GM03348 (cell line): ENCODE measurements at regions not wholly inside any gene's neighbourhood (a gene's known extent, or its start where the extent isn't known, plus 50 kb on each side); places are given as distances from the start of the nearest gene placed in this dataset.
"Not testable (repeated sequence)": the region's sequence is repeated elsewhere in the genome, so short reads cannot be mapped to it uniquely, and the experiment has no call there.

Experiments
- DNase-seq: peaks from one replicate; pipeline ENCODE4 v3.0.0; 2012; ENCODE audit warnings: low spot score

DNA sequence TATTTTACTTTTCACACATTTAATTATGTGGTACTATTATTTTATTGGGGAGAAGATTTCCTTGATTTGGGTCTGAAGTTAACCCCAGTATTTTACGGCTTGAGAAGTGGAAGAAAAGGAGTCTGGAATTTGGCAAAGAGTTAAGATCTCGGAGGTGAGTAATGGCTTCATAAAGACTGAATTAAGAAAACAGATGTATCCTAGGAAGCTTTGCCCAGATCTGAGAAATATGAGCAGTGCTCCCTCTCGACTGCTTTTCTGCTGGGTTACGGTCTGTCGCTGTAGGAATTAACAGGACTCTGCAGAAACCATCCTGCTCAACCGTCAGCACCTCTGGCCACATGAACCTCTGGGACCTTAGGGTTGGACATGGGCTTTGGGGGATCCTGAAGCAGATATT lies 163.6 kb upstream of the NDN start:
- DNase-seq = no peak

DNA sequence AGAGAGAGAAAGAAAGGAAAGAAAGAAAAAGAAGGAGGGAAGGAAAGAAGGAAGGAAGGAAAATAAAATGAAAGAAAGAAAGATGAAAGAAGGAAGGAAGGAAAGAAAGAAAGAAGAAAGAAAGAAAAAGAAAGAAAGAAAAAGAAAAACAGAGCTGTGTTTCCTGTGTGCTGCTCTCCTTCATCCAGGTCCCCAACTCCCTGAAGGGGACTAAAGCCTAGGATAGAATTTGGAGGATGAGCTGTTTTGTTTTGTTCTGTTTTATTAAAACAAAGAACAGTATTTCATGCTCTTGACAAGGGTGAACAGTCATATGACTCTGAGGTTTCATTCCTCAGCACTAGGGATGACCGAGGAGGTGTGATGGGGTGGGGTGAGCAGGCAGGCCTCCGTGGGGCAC lies 164.8 kb upstream of the NDN start:
- DNase-seq = no peak

DNA sequence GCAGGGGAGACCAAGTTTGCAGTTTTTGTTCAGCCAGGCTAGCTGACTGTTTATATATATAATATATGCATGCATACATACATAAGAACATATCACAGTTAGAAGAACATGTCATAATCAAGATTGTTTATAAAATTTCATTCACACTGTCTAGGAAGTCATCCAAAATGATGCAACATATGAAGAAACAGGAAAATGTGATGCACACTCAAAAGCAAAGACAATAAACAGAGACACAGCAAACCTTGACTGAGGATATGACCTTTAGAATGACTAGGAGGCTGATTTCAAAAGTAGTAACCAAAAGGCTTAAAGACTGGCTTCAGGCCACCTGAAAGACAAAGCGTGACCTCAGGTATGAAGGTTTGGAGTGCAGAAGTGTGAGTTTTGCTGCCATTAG lies 166.2 kb upstream of the NDN start:
- no peak for DNase-seq

DNA sequence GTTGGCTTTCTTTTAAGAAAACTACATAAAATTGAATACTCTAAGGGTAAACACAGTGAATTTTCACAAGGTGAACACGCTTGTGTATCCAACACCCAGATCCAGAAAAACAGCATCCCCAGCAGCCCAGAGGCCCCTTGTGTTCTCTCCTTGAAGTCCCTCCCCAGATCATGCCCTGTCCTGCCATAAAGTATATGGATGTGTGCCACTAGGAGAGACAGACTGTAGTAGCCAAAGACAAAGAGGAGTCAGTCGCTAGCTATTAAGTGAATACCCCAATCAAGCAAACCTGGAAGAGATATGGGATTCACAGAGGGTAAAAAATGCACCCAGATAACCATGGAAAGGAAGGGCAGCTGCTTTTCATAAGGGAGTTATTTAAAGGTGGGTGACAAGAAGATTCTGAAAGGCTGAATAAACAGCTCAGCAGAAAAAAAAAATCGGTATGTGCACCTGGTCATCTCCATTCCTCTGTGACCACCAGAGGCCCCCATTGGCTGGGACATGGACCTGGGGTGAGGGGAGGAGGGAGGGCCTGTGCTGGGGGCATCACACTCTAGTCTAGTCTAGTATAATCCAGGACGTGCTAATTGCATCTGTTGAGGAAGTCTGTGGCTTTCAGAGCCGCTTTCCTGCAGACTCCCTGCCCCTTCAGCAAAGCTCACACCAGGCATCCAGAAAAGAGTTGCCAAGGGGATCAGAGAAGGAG lies 167.3 kb upstream of the NDN start:
- DNase-seq = no peak

DNA sequence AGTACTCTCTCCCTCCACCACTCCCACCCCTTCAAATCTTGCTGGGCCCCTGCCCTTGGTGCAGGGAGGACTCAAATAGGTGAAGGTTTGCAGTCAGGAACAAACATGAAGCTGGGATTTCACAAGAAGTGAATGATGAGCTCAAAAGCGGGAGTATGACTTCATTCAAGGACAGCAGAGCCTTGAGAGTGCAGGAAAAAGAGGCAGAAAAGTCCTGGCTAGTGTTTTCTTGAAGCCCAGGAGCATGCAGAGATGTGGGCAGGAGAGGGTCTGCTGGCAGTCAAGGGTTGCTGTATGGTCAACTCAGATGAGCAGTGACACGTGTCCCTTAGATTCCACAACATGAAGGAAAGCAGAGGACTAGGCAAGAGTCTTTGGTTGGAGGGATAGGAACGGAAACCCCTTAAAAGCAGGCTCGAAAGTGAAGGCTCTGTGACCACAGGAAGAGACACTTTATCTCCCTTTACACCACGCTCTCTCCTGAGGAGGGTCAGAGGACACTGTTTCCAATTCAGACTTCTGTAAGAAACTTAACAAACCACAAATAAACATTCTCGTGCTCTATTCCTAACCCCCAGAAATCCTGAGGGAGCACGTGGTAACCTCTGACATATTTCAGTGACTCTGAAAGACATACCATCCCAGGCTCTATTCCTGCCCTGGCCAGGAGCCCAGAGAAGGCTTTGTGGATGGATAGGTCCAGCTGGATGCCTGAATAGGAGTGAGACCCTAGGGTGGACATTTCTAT lies 168.0 kb upstream of the NDN start:
- DNase-seq = no peak

DNA sequence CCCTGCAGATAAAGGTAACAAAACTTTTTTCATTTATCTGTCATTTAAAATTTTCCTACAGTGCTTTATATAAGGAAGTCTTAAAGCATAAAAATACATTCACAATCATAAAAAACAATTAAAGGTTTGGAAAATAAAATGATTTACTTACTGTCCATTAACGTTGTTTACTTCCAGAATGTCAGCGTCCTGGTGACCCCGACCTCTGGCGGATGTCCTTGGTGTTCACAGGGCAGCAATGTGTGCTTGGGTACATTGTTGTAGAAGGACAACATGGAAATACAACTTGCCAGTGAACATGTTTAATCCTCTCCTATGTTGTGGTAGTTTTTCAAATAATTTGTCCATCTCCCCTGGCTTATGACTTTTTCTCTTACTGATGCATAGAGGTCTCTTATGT lies 168.8 kb upstream of the NDN start:
- DNase-seq = no peak

DNA sequence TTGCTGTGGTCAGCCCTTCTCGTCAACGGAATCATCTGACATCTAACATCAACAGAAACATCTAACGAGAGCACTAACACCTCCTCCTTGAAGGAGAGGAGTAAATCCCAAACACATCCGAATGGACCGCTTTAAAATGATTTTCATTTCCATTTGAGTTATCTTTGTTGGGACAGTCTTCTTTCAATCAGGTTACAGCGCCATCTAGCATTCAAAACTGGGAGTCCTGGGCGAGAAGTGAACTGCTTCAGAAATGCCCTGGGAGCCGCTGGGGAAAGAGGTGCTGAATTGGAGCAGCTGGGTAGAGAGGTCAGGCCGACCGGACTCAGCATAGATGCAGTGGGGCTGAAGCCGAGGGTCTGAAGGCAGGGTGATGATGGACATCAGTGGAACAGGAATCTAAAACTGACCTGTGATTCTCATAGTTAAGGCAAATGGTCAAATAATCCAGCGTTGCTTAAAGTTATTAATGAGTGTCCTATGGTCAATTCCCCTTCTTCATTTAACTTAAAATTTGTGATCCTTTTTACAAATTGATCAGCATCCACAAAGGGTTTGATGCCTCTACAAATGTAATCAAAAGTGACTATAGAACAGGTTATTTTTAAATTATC lies 170.0 kb upstream of the NDN start:
- peak; percentile 42 for DNase-seq

DNA sequence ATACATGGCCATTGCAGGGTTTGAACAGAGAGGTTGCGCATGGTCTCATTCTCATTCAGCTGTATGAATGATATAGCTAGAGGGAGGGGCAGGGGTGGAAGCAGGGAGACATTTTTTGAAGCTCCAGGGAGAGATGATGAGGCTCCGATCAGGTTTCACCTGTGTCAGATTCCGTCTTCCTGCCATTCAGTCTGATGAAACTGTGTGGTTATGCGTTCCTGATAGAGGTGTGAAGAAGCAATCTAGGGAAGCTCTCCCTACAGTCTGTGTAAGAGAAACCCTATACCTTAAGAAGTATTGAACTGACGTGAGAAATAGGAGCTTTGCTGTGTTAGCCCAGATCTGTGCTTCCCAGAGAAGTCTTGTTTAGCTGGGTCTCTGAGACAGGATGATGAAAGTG lies 171.9 kb upstream of the NDN start:
- no peak for DNase-seq

DNA sequence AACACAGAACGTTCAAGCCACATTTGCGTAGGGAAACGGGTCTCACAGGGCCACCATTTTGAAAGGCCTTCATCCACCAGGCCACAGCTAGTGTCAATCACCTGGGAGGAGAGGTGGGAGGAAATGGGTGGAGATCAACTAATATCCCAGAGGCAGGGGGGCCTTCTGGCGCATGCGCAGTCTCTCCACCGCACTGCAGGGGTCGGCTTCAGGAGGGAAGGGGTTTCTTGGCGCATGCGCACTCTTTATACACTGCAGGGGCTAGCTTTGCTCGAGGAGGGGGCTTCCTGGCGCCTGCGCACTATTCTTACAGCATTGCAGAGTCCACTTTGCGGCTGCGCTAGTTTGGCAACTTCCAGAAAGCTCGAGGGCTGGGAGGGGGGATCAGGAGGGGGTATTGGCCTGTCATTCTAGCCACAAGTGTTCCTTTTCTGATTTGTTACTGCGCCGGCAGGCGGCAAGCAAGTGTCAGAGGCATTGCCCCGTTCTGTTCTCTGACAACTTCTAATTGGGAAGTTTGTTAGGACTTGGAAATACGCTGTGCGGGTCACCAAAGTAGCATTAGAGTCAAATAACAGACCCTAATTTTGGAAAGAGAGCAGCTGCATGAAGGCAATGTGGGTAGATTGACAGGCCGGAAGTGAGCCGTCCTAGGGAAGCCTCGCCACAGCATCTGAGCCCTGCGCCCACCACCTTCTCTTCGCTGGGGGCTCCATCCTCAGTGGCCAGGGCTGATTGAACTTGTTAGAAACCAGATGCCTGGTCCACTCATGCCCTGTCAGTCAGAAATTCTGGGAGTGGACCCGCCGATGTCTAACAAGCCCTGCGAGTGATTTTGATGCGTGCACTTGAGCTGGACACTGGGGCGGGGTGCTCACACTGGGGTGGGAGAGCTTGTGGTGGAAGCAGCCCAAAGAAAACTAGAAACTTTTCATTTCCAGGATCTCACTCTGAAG lies 173.5 kb upstream of the NDN start:
- DNase-seq = no peak

DNA sequence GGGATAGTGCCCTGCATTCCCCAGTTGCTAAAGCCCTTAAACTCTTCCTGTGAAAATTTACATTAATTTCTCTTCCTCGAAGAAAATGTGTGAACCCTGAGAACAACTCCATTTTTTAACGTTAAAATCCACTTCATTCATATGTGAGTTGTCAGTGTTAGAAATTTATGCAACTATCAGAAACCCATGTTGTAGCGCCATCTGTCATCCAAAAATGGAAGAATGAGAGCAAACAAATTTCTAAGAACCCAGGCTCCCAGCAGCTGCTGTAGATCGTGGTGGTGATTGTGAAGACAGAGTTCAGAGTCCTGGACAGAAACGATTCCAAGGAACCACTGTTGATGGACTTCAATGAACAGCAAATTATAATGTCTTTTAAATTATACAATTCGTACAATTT lies 179.7 kb upstream of the NDN start:
- no peak for DNase-seq

DNA sequence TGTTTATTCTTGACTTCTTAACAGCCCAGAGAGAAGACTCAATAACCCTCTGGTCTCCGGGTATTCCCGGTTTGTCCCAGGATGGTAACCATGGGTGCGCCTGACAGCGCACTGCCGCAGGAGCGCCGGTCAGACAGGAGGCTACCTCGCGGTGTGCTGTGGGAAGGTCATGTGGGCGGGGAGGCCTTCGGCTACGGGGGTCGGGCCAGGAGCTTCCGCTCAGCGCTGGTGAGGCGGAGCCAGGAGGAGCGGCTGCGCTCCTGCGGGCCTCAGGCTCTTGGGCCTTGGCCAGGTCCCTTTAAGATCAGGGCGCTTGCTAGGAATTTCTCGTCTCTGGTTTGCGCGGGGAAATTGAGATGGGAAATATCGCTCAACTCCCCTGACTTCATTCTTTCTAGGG lies 182.3 kb upstream of the NDN start:
- DNase-seq = peak; percentile 25

DNA sequence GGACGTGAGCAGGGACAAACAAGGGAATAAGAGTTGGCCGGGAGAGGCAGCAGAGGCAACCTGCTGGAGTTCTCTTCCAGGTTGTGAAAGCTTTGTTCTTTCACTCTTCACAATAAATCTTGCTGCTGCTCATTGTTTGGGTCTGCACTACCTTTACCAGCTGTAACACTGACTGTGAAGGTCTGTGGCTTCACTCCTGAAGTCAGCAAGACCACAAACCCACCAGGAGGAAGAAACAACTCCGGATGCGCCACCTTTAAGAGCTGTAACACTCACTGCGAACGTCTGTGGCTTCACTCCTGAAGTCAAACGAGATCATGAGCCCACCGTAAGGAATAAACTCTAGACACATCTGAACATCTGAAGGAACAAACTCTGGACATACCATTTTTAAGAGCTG lies 186.5 kb upstream of the NDN start:
- DNase-seq = not testable (repeated sequence)

DNA sequence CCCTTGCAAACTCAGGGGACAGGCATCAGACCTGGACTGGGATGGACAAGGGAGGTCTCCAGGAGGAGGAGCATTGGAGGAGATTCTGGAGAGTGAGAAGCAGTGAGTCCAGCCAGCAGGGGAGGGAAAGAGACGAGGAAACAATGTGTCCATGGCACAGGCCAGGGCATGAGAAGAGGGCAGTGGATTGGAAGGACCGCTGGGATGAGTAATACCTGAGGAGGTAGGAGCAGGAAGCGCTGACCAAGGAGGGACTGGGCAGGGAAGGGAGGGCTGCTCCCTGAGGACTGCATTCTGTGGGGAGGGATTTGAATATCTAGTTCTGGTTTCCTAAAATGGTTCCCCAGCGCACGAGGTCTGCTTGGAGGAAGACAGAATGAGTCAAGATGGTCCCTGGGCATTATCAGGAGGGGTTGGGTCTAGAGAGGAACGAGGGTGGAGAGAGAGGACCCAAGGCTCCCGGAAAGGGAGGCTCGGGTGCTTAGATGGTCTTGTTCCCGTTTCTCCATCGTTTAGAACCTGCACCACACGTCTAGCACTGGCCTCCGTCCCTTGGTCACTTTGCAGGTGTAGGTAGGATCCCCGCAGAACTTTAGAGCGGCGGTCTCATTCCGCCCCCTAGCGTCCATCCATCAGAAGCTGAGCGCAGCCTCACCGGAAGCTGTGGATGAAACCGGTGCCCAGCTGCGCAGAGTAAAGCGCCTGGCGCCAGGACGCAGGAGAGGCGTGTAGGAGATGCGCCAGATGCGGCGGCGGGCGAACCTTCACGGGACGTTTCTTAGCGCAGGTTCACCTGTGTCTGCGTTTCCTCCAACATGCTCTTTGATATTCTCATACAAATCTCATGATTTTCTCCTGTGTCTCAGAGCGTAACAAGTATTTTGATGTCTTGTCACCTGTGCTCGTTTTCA lies 190.7 kb upstream of the NDN start:
- DNase-seq = peak; percentile 53

DNA sequence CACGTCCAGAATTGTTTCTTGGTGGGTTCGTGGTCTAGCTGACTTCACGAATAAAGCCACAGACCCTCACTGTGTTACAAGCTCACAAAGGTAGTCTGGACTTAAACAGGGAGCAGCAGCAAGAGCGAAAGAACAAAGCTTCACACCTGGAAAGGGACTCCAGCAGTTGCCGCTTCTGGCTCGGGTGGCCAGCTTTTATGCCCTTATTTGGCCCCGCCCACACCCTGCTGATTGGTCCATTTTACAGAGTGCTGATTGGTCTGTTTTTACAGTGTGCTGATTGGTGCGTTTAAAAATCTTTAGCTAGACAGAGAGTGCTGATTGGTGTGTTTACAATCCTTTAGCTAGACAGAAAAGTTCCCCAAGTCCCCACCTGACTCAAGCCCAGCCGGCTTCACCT lies 194.2 kb upstream of the NDN start:
- no peak for DNase-seq

DNA sequence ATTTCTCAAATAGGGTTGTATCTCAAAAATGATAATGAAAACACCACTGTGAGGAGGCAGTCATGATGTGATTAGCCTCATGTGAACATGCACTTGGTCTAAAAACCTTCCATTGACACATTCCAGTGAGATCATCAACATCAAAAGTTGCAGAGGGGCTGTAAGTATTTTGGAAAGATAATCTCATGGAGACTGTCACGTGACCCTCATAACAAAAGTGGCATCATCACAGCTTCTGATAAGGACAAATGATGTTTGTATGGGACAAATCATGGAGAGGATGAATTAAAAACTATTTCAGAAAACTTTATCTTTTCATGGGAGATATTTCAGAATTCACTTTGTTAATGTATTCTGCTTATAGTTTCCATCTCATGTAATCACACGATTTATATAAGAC lies 203.1 kb upstream of the NDN start:
- no peak for DNase-seq

DNA sequence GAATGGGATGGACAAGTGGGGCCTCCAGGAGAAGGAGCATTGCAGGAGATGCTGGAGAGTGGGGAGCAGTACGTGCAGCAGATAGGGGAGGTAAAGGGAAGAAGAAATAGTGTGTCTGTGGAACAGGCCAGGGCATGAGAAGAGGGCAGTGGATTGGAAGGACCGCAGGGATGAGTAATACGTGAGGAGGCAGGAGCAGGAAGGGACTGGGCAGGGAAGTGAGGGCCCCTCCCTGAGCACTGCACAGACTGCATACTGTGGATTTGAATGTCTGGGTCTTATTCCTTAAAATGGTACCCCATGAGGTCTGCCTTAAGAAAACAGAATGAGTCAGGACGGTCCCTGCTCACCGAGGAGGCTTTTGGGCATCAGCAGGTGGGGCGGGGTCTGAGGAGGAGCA lies 210.0 kb upstream of the NDN start:
- no peak for DNase-seq

DNA sequence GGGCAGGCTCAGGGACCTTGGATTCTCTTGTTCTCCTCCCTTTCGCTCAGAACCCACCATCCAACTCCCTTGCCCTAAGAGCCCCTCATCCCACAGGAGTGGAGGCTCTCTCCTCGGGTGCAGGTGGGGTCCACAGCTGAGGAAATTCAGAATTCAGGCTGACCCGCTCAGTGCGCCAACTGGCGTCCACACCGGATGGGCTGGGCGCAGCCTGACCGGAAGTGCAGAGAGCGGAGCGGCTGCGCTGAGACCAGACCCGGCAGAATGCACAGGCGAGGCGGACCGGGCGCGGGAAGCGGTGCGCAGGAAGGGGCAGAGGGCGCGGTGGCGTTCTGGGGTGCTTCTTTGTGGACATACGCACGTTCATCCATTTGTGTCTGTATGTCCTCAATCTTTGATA lies 210.4 kb upstream of the NDN start:
- peak; percentile 10 for DNase-seq

DNA sequence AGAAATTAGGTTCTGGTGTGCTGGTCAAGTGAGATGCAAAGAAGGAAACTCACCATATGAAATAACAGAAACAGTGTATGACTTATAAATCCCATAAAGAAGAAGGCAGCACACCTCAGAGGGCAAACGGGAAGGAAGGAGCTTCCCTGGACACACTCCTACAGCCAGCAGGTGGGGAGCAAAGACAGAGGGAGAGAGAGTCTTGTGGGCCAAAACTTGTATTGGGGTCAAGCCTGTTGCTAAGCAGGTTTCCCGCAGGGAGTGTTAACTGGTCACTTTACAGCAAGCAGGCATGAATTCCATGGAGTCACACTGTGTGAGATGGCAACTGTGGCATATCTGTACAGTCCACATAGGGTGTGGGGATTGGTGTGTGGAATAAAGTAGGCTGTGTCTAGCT lies 222.9 kb upstream of the NDN start:
- DNase-seq = no peak

DNA sequence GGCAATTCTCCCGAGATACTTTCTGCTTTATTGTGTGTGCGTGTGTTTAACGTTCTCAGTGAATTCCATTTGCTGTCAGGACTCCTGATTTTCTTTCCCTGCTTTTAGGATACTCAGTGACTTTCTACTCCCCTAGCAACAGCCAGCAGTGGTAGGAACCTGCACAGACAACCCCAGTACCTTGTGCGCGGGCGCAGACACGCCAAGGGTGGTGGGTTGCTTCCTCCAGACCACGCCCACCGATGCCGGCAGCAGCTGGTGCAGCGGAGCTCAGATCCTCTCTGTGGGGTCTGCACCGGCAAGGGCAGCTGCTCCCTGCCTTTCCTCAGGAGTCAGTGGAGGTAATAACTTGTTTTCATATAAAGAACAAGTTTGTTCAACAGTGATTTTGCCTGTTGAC lies 225.1 kb upstream of the NDN start:
- no peak for DNase-seq

DNA sequence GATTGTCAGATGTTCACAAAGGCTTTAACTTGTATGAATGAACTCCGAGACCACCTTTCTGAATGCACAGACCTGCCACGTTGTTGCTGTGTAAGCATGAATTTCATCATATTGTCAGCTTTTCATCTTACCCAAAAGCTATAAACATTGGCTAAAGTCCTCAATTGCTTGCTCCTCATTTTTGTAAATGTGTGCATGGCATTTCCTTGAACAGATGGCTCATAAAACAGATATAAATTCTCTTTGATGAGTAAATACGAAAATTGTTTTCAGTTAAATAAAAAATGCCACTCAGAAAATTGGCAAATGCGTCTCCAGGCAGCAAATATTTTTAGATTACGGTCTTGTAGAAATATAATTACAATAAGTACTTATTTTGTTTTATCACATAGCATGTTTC lies 226.0 kb upstream of the NDN start:
- no peak for DNase-seq

DNA sequence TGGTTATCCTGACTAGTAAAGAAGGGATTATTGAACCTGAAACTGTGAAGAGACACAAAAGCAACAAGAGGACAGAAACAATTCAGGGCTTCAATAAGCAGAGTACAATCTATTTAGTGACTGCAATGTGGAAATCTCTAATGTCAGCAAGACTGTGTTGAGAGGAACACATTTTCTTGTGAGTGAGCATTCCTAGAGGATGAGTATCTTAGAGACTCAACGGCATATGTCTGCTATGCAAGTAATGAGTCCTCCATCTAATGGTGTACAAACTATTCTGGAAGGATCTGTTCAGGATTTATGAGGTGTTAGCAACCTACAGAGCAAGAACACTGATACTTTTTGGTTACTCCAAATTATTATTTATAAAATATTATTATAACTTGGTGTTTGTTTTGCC lies 226.5 kb upstream of the NDN start:
- no peak for DNase-seq
